NCI-H1436 (cell line): ENCODE measurements at regions not wholly inside any gene's neighbourhood (a gene's known extent, or its start where the extent isn't known, plus 50 kb on each side); places are given as distances from the start of the nearest gene placed in this dataset.
"Not testable (repeated sequence)": the region's sequence is repeated elsewhere in the genome, so short reads cannot be mapped to it uniquely, and the experiment has no call there.

Experiments
- DNase-seq: peaks from one replicate; lab custom pipeline; 2025; lab: John Stamatoyannopoulos, UW

- no peak for DNase-seq
Measured at GRCh38 chr15:87578776-87579175, 677.8 kb downstream of the NTRK3 start.

- no peak for DNase-seq
Measured at GRCh38 chr15:87577336-87577735, 679.2 kb downstream of the NTRK3 start.

- no peak for DNase-seq
Measured at GRCh38 chr15:87576486-87577176, 679.9 kb downstream of the NTRK3 start.

GRCh38 chr15:87575896-87576473 lies 680.6 kb downstream of the NTRK3 start:
- DNase-seq: no peak

GRCh38 chr15:87573534-87573933 lies 683.0 kb downstream of the NTRK3 start:
- DNase-seq: no peak

- DNase-seq: no peak
Measured at GRCh38 chr15:87573039-87573438, 683.5 kb downstream of the NTRK3 start.

GRCh38 chr15:87572381-87572910 lies 684.1 kb downstream of the NTRK3 start:
- DNase-seq: no peak

- DNase-seq: no peak
Measured at GRCh38 chr15:87570206-87570605, 686.3 kb downstream of the NTRK3 start.

GRCh38 chr15:87569581-87569980 lies 687.0 kb downstream of the NTRK3 start:
- DNase-seq: no peak

GRCh38 chr15:87567406-87568030 lies 689.0 kb downstream of the NTRK3 start:
- no peak for DNase-seq

- DNase-seq: no peak
Measured at GRCh38 chr15:87566236-87566635, 690.3 kb downstream of the NTRK3 start.

- DNase-seq: no peak
Measured at GRCh38 chr15:87564681-87565080, 691.9 kb downstream of the NTRK3 start.

- no peak for DNase-seq
Measured at GRCh38 chr15:87563869-87564268, 692.7 kb downstream of the NTRK3 start.

- no peak for DNase-seq
Measured at GRCh38 chr15:87562203-87562602, 694.3 kb downstream of the NTRK3 start.

GRCh38 chr15:87561641-87562040 lies 694.9 kb downstream of the NTRK3 start:
- DNase-seq: no peak

GRCh38 chr15:87557881-87558280 lies 698.7 kb downstream of the NTRK3 start:
- no peak for DNase-seq

GRCh38 chr15:87556886-87557285 lies 699.7 kb downstream of the NTRK3 start:
- DNase-seq: no peak

GRCh38 chr15:87549860-87550259 lies 706.7 kb downstream of the NTRK3 start:
- no peak for DNase-seq

- DNase-seq: no peak
Measured at GRCh38 chr15:87549296-87549695, 707.2 kb downstream of the NTRK3 start.

GRCh38 chr15:87548590-87548989 lies 707.9 kb downstream of the NTRK3 start:
- DNase-seq: not testable (repeated sequence)

GRCh38 chr15:87547470-87548181 lies 708.9 kb downstream of the NTRK3 start:
- no peak for DNase-seq

GRCh38 chr15:87538327-87538834 lies 718.2 kb downstream of the NTRK3 start:
- no peak for DNase-seq
